22Rv1 (cell line): ENCODE measurements at regions not wholly inside any gene's neighbourhood (a gene's known extent, or its start where the extent isn't known, plus 50 kb on each side); places are given as distances from the start of the nearest gene placed in this dataset.
"Not testable (repeated sequence)": the region's sequence is repeated elsewhere in the genome, so short reads cannot be mapped to it uniquely, and the experiment has no call there.

Source experiments
- ZFX ChIP-seq: fragments of 450-650 bp; IDR thresholded peaks from 2 replicates; pipeline ENCODE4 v1.6.1; 2017; ENCODE audit warnings: antibody characterized with exemption, borderline replicate concordance
- TF ChIP-seq, protein P1 (sequence below): fragments of 450-650 bp; IDR thresholded peaks from 2 replicates; pipeline ENCODE4 v1.5.1; 2017; ENCODE audit warnings: mild to moderate bottlenecking

DNA sequence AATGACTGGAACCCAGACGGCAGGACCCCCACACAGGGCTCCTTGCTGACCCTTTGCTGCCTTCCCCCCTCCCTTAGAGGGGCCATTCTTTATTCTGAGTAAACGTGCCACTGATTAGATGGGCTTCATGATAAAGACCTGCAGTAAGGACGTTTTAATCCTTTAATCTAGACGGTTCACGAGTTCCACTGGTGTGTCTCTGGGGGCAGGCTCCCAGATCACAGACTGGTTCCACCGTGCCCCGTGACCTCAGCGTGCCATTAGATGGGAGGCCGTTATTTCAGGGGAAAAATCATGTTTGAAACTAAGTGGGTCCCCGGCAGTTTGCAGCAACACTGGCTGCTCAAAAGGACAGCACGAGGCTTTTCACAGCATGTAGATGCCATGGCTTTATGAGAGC lies 246.9 kb upstream of the PLGLB2 start:
- TF ChIP-seq, protein P1, sequence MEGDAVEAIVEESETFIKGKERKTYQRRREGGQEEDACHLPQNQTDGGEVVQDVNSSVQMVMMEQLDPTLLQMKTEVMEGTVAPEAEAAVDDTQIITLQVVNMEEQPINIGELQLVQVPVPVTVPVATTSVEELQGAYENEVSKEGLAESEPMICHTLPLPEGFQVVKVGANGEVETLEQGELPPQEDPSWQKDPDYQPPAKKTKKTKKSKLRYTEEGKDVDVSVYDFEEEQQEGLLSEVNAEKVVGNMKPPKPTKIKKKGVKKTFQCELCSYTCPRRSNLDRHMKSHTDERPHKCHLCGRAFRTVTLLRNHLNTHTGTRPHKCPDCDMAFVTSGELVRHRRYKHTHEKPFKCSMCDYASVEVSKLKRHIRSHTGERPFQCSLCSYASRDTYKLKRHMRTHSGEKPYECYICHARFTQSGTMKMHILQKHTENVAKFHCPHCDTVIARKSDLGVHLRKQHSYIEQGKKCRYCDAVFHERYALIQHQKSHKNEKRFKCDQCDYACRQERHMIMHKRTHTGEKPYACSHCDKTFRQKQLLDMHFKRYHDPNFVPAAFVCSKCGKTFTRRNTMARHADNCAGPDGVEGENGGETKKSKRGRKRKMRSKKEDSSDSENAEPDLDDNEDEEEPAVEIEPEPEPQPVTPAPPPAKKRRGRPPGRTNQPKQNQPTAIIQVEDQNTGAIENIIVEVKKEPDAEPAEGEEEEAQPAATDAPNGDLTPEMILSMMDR, result not testable (repeated sequence)
- TF ChIP-seq ZFX, result not testable (repeated sequence)
